ENCODE measurements at regions not wholly inside any gene's neighbourhood (a gene's known extent, or its start where the extent isn't known, plus 50 kb on each side); places are given as distances from the start of the nearest gene placed in this dataset.
"Not testable (repeated sequence)": the region's sequence is repeated elsewhere in the genome, so short reads cannot be mapped to it uniquely, and the experiment has no call there.

DNA sequence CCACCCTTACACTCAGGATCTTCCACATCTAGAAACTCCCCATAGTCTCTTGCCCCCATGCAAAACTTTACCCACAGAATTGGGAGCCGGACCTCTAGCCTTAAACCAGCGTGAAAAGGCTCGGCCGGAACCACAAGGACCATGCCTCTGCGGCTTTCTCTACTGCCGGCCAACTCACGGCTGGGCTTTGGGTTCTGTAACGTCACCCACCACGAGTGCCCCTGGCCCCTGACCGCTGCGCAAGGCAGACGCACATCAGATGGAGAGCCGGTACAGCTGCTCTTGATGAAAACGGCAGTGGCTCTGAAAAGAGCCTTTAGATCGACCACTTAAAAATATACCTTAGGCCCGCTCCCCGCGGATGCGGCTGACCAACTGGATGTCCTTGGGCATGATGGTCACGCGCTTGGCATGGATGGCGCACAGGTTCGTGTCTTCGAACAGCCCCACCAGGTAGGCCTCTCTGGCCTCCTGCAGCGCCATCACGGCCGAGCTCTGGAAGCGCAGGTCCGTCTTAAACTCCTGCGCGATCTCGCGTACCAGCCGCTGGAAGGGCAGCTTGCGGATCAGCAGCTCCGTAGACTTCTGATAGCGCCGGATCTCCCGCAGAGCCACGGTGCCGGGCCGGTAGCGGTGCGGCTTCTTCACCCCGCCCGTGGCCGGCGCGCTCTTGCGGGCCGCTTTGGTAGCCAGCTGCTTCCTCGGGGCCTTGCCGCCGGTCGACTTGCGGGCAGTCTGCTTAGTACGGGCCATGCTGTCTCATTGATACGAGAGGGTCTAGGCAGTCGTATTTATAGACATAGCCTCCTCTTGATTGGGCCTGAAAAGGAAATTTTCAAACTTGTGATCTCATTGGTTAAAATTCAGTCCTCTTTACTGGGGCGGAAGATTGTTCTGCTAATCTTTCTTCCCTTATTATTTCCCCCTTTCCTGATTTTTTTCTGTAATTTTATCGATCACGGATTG is 66.3 kb downstream of the FAM72C start:
- not testable (repeated sequence) for H3K9me3 Mint-ChIP-seq; H3K27ac Mint-ChIP-seq; H3K36me3 Mint-ChIP-seq (ENCODE audit: low read depth); H3K4me1 Mint-ChIP-seq; H3K27me3 Mint-ChIP-seq
- peak; percentile 50 for ATAC-seq (replicated peaks)
- peak overlapping the region; percentile 67 for H3K4me3 Mint-ChIP-seq

DNA sequence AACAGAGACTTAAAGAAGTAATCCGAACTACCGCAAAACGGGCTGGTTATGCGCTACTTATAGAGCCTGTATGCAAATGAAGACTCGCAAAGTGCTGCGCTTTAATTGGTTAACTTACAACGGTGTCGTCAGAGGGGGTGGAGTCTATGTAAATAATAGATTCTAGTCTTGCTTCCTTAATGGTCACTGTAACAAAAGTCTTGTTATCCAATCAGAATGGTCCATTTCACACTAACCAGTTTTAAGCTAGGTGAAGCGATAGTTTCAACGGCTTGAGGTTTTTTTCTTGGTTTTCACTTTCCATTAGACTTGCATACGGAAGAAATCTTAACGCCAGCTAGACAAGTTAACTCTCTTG is 67.2 kb downstream of the FAM72C start:
- H3K27ac Mint-ChIP-seq; H3K4me3 Mint-ChIP-seq; H3K27me3 Mint-ChIP-seq; H3K4me1 Mint-ChIP-seq; H3K36me3 Mint-ChIP-seq (ENCODE audit: low read depth); H3K9me3 Mint-ChIP-seq: not testable (repeated sequence)
- peak; percentile 68 for ATAC-seq (replicated peaks)

DNA sequence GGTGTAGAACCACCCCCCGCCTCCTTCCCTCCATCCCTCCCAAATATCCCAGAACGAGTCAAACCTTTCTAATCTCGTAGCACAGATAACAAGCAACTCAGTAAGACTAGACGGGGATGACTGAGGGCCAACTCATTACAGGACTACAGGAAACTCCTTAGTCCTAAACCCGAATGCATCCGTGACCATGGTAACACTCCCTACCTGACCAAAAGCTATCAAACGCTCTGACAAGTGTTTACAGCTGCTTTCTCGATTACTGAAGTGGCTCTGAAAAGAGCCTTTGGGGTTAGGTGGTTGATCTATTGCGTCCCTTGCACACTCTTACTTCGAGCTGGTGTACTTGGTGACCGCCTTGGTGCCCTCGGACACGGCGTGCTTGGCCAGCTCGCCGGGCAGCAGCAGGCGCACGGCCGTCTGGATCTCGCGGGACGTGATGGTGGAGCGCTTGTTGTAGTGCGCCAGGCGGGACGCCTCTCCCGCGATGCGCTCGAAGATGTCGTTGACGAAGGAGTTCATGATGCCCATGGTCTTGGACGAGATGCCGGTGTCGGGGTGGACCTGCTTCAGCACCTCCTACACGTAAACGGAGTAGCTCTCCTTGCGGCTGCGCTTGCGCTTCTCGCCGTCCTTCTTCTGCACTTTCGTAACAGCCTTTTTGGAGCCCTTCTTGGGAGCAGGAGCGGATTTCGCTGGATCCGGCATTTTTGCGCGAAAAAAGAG is 67.7 kb downstream of the FAM72C start:
- not testable (repeated sequence) for H3K36me3 Mint-ChIP-seq (ENCODE audit: low read depth); H3K27ac Mint-ChIP-seq; H3K4me1 Mint-ChIP-seq; H3K4me3 Mint-ChIP-seq; H3K9me3 Mint-ChIP-seq; H3K27me3 Mint-ChIP-seq
- ATAC-seq (replicated peaks), result peak; percentile 81

DNA sequence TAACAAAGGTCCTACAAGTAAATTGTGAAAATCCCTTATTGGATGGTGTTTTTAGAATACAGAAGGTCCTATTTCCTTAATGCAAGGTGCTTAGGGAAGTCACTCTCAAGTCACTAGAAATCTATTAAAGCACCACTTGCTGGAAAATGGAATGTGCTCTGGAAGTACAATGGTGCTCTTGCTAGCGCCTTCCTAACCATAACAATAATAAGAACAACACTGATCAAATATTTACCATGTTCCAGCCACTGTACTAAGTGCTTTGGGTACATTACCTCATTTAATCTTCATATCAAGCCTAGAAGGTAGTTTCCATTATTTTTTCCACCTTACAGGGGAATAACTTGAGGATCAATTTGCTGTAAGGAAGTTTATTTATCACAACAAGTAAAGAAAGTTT is 75.4 kb downstream of the FAM72C start:
- not testable (repeated sequence) for H3K4me1 Mint-ChIP-seq; H3K27ac Mint-ChIP-seq; H3K4me3 Mint-ChIP-seq; H3K9me3 Mint-ChIP-seq; H3K36me3 Mint-ChIP-seq (ENCODE audit: low read depth); ATAC-seq (replicated peaks); H3K27me3 Mint-ChIP-seq

DNA sequence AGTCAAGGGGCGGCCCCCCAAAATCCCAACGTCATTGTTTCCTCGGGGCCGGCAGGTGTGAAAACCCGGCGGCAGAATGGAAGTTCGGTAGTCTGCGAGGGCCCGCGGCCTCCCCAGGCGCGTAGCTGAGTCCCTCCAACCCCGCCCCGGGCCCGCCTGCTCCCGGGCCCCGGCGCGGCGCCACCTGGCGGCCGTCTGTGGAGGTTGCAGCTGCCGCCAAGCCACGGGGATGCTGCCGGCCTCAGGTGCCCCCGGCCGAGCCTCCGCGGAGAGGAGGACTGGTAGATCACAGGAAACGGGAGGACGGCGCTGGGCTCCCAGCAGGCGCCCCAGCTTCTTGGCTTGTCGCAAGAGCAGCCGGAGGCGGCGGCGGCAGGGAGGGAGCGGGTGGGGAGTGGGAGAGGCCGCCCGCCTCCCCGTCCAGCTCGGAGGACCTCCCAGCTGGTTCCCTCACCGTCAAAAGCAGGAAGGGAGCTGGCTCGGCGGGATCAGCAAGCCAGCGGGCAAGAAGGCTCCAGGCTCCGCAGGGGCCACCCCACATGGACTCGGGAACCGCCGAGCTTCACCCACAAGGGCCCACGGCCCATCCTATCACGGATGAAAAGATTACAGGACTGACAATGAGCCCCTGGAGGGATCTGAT is 86.7 kb downstream of the FAM72C start:
- H3K4me3 Mint-ChIP-seq; H3K4me1 Mint-ChIP-seq; H3K27ac Mint-ChIP-seq; H3K27me3 Mint-ChIP-seq; H3K9me3 Mint-ChIP-seq; H3K36me3 Mint-ChIP-seq (ENCODE audit: low read depth): not testable (repeated sequence)
- peak; percentile 91 for ATAC-seq (replicated peaks)

DNA sequence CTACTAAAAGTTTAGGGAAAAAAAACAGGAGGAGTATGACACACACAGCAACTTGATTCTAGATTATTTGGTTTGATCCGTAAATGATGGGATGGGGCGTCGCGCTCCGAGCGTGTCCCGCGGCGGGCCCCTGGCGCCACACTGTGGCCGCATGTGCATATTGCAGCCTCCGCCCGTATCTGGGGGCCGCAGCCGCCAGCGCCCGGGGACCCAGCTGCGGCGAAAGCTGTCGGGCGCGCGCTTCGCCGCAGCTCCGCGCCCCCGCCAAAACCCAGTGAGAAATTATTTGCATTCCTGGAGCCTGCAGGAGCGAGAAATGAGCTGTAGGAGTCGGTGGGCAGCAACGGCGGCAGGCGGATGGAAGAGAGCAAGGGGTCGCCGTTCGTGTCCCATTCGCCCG is 87.3 kb downstream of the FAM72C start:
- peak overlapping the region; percentile 58 for H3K4me3 Mint-ChIP-seq
- H3K27ac Mint-ChIP-seq; H3K27me3 Mint-ChIP-seq; H3K9me3 Mint-ChIP-seq; H3K4me1 Mint-ChIP-seq; H3K36me3 Mint-ChIP-seq (ENCODE audit: low read depth): not testable (repeated sequence)
- peak; percentile 86 for ATAC-seq (replicated peaks)

DNA sequence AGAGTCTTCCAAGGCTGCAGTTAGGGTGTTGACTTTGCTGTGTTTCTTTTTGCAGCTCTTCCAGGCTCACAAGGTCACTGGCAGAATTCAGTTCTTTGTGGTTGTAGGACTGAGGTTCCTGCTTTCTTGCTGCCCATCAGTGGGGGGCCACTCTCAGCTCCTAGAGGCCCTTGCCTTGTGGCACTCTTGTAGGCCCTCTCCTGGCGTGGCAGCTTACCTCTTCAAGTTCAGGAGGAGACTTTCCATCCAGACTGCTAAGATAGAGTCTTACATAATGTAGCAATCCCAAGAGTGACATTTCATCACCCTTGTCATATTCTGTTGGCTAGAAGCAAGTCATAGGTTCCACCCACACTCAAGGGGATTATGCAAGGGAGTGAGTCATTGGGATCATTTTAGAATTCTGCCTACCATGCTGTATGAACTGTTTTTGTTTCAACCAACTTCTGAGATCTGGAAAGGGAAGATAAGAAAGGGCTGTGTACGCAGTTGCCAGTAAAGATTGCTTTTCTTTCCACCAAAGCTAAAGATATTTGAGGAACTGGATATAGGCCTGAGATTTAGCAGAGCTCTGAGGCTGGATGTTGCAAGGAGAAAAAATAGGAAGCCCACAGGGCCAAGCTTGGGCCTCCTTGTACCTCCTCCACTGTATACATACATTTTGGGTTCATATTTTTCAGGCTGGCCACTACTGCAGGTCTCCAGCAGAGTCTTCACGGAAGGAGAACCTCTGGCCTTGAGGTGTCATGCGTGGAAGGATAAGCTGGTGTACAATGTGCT is 91.8 kb downstream of the FAM72C start:
- not testable (repeated sequence) for H3K27ac Mint-ChIP-seq; H3K4me1 Mint-ChIP-seq; H3K36me3 Mint-ChIP-seq (ENCODE audit: low read depth); H3K9me3 Mint-ChIP-seq; H3K27me3 Mint-ChIP-seq; H3K4me3 Mint-ChIP-seq
- ATAC-seq (replicated peaks), result peak; percentile 76

DNA sequence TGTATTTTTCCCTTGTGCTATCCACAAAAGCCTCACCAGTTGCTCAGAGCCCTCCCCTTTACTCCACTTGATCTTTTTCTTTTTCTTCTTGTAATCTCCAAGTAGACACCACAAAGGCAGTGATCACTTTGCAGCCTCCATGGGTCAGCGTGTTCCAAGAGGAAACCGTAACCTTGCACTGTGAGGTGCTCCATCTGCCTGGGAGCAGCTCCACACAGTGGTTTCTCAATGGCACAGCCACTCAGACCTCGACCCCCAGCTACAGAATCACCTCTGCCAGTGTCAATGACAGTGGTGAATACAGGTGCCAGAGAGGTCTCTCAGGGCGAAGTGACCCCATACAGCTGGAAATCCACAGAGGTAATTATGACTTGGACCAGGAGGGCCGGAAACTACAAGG is 95.8 kb downstream of the FAM72C start:
- H3K36me3 Mint-ChIP-seq (ENCODE audit: low read depth), result not testable (repeated sequence)

DNA sequence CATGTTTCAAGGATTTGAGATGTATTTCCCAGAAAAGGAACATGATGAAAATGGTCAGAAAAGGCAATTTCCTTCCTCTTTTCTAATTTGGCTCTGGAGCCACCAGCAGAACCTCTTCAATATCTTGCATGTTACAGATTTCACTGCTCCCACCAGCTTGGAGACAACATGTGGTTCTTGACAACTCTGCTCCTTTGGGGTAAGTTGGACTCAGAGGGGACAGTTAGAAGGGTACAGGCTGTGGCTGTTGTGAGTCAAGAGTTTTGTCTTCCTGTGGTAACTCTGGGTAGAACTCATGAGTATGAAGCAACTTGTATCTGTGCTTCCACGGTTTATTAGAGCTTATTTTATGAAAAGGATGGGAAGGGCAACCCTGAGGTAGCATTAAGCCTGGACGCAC is 97.2 kb downstream of the FAM72C start:
- peak; percentile 53 for ATAC-seq (replicated peaks)

More for the DNA sequence above, 95.8 kb downstream of the FAM72C start:
- not testable (repeated sequence) for H3K4me3 Mint-ChIP-seq; H3K27me3 Mint-ChIP-seq; ATAC-seq (replicated peaks); H3K4me1 Mint-ChIP-seq; H3K27ac Mint-ChIP-seq; H3K9me3 Mint-ChIP-seq

DNA sequence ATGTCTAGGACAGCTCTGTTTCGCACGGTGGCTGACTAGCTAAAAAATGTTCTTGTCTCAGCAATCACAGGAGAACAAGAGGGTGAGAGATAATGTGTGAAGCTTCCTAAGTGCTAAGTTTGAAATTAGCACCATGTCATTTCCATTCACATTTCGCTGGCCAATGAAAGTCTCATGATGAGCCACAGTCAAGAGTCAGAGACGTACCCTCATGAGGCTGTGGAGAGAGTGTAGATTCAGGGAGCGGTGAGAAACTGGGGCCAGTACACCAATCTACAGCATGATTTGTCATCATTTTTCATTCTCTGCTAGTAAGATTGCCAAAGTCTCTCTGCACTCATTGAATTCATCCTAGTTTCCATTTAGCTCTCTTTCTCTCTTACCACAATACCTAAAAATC is 98.1 kb downstream of the FAM72C start:
- H3K4me3 Mint-ChIP-seq; H3K27ac Mint-ChIP-seq; H3K4me1 Mint-ChIP-seq; H3K27me3 Mint-ChIP-seq; H3K36me3 Mint-ChIP-seq (ENCODE audit: low read depth); H3K9me3 Mint-ChIP-seq: not testable (repeated sequence)
- ATAC-seq (replicated peaks), result peak; percentile 84

More for the DNA sequence above, 97.2 kb downstream of the FAM72C start:
- H3K4me1 Mint-ChIP-seq; H3K27ac Mint-ChIP-seq; H3K4me3 Mint-ChIP-seq; H3K36me3 Mint-ChIP-seq (ENCODE audit: low read depth); H3K27me3 Mint-ChIP-seq; H3K9me3 Mint-ChIP-seq: not testable (repeated sequence)

DNA sequence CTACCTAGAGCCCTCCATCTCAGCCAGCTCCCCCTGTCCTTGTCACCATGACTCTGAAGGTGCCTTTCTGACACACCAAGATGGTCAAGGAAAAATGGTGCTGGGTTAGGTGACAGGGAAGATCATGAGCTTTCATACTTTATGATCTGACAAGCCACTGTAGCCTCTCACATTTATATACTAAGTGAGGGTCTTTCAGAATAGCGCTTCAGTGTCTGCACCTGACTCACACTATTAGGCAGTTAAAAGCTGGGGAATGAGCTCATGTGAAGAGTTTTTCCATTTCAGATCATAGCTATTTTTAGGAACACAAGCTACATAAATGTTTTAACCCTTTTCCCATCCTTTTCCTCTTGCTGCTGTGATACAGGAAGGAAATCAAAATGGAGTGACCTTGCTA is 101.4 kb downstream of the FAM72C start:
- H3K9me3 Mint-ChIP-seq; H3K4me3 Mint-ChIP-seq; H3K27ac Mint-ChIP-seq; H3K36me3 Mint-ChIP-seq (ENCODE audit: low read depth); ATAC-seq (replicated peaks); H3K4me1 Mint-ChIP-seq; H3K27me3 Mint-ChIP-seq: not testable (repeated sequence)

DNA sequence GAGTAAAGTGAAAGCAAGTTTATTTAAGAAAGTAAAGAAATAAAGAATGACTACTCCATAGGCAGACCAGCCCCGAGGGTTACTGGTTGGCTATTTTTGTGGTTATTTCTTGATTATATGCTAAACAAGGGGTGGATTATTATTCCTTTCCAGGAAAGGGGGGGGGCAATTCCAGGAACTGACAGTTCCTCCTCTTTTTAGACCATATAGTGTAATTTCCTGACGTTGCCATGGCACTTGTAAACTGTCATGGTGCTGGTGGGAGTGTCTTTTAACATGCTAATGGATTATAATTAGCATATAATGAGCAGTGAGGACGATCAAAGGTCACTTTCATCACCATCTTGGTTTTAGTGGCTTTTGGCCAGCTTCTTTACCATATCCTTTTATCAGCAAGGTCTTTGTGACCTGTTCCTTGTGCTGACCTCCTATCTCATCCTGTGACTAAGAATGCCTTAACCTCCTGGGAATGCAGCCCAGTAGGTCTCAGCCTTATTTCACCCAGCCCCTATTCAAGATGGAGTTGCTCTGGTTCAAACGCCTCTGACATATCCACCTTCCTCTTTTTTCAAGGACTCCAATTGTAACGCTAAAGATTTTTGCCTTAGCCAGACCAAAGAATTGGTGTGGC is 104.1 kb downstream of the FAM72C start:
- not testable (repeated sequence) for H3K4me3 Mint-ChIP-seq; H3K27ac Mint-ChIP-seq; H3K4me1 Mint-ChIP-seq; H3K9me3 Mint-ChIP-seq; H3K36me3 Mint-ChIP-seq (ENCODE audit: low read depth); ATAC-seq (replicated peaks); H3K27me3 Mint-ChIP-seq

DNA sequence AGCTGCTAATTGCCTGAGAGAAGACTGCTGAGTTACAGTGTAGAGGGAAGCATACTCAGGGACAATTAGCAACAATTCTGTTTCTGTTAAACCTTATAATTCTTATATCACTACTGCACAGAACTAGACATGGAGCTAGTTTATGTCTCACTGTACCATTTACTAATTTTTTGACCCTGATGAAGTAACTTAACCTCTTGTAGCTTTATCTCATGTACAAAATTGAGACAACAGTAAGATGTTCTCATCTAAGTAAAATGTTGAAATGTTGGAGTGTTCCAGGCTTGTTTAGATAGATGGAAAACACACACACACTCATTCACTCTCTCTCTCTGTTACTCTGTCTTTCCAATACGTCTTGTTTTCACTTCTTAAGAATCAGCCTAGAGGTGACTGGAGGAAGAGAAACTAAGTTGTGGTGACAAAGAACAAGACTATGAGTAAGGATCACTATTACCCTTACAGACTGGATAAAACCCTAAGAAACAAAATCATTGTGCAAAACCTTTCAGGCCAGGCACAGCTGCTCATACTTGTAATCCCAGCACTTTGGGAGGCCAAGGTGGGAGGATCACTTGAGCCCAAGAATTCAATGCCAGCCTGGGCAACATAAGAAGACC is 107.8 kb downstream of the FAM72C start:
- not testable (repeated sequence) for H3K27ac Mint-ChIP-seq; H3K4me3 Mint-ChIP-seq; H3K36me3 Mint-ChIP-seq (ENCODE audit: low read depth); H3K9me3 Mint-ChIP-seq; H3K4me1 Mint-ChIP-seq; H3K27me3 Mint-ChIP-seq
- peak; percentile 90 for ATAC-seq (replicated peaks)

DNA sequence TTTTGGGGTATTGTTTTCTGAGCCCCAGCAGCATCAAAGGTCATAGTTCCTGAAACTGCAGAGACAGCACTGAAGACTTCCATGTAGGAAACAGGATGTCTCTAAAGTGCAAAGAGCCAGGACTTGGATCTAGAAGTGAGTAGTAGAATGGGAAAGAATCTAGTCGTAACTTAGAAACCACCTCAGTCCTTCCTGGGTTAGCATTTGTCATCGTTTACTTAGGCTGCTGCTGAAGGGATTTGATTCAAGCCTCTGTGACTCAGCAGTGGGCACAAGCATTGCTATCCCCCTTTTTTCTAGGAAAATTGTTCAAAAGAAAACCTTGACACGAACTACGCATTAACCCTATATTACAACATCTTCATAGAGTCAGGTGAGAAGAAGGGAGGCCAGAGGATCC is 109.1 kb downstream of the FAM72C start:
- ATAC-seq (replicated peaks), result peak; percentile 65
- not testable (repeated sequence) for H3K36me3 Mint-ChIP-seq (ENCODE audit: low read depth); H3K9me3 Mint-ChIP-seq; H3K4me3 Mint-ChIP-seq; H3K4me1 Mint-ChIP-seq; H3K27me3 Mint-ChIP-seq; H3K27ac Mint-ChIP-seq
